Body of pancreas (tissue), 4 donors: ENCODE measurements at regions not wholly inside any gene's neighbourhood (a gene's known extent, or its start where the extent isn't known, plus 50 kb on each side); places are given as distances from the start of the nearest gene placed in this dataset.
A peak's percentile ranks its signal among the peaks of the same experiment; 100 is the strongest.

Experiments
- ATAC-seq: fragments of 150-250 bp; one replicate; pipeline ENCODE4 v1.9.1; 2016
- DNase-seq, 4 donors: peaks; one replicate each; pipeline ENCODE4 v3.0.0-alpha.2; 2019
- H3K27ac ChIP-seq, 4 donors: fragments of 200-600 bp; sonication (generic); 1 replicate in 3 of 4; 2 replicates in 1 of 4; pipeline versions ENCODE4 v1.5.1 to v1.6.1; 2016 to 2019; ENCODE audit warnings: mild to moderate bottlenecking in 1 of 4, mixed read lengths in 1 of 4, moderate library complexity in 1 of 4
- H3K27me3 ChIP-seq, 2 donors: fragments of 200-600 bp; sonication (generic); one replicate each; pipeline ENCODE4 v1.6.0; 2016; ENCODE audit warnings: mild to moderate bottlenecking in 1 of 2
- H3K36me3 ChIP-seq, 2 donors: fragments of 200-600 bp; sonication (generic); replicated peaks in 1 of 2; 2 replicates each; pipeline ENCODE4 v1.5.1; 2016; ENCODE audit warnings: low read depth in 2 of 2; ENCODE audit not compliant: insufficient read depth in 1 of 2
- H3K4me1 ChIP-seq: fragments of 200-600 bp; sonication (generic); one replicate; pipeline ENCODE4 v1.6.0; 2016
- H3K4me3 ChIP-seq, 2 donors: fragments of 200-600 bp; sonication (generic); 1 replicate in 1 of 2; 2 replicates in 1 of 2; pipeline ENCODE4 v1.5.1; 2016 to 2019
- H3K9me3 ChIP-seq, 3 donors: fragments of 200-600 bp; sonication (generic); 1 replicate in 2 of 3; 2 replicates in 1 of 3; pipeline ENCODE4 v1.5.1; 2016
- POLR2A ChIP-seq, 3 donors: fragments of 450-650 bp; IDR thresholded peaks; one replicate each; pipeline ENCODE4 v1.6.1; 2016; ENCODE audit warnings: antibody characterized with exemption in 3 of 3, mild to moderate bottlenecking in 2 of 3
- WGBS, 2 donors: methylation state at CpG; one replicate each; pipeline ENCODE4 v1.1.5; 2017; 5-methylcytosine and 5-hydroxymethylcytosine counted together
- intact Hi-C: fragments of 100-400 bp; cut with DNase I; formaldehyde crosslinking; loops from one replicate; pipeline ENCODE4 v1.15.1; 2023
- TF ChIP-seq, protein P1 (sequence below), 7 experiments: fragments of 450-650 bp in 4 of 7; fragments of 200-600 bp in 3 of 7; sonication (generic) in 3 of 7; IDR thresholded peaks; one replicate each; pipeline ENCODE4 v1.5.1; 2016 to 2019; ENCODE audit warnings: antibody characterized with exemption in 7 of 7

DNA sequence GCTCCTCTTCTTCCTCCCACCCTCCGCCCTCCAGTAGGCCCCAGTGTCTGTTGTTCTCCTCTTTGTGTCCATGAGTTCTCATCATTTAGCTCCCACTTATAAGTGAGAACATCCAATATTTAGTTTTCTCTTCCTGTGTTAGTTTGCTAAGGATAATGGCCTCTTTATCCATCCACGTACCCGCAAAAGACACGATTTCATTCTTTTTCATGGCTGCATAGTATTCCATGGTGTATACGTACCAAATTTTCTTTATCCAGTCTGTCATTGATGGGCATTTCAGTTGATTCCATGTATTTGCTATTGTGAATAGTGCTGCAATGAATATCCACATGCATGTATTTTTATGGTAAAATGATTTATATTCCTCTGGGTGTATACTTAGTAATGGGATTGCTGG lies 82.2 kb downstream of the COPS8 start:
- no peak for DNase-seq
- H3K4me1 ChIP-seq, result no peaks in the 10 kb centered on the region
- H3K36me3 ChIP-seq, result no peaks in the 10 kb centered on the region
- no peak for ATAC-seq
- no peaks in the 10 kb centered on the region for H3K9me3 ChIP-seq
- no peaks in the 10 kb centered on the region for H3K27me3 ChIP-seq
- H3K27ac ChIP-seq, result no peak overlapping the region
- WGBS, 2 donors, result 84 to 90% methylated on average over 5 of the region's 5 CpGs
- intact Hi-C loops, result no loop called here
- H3K4me3 ChIP-seq, result no peak overlapping the region
- TF ChIP-seq, protein P1, sequence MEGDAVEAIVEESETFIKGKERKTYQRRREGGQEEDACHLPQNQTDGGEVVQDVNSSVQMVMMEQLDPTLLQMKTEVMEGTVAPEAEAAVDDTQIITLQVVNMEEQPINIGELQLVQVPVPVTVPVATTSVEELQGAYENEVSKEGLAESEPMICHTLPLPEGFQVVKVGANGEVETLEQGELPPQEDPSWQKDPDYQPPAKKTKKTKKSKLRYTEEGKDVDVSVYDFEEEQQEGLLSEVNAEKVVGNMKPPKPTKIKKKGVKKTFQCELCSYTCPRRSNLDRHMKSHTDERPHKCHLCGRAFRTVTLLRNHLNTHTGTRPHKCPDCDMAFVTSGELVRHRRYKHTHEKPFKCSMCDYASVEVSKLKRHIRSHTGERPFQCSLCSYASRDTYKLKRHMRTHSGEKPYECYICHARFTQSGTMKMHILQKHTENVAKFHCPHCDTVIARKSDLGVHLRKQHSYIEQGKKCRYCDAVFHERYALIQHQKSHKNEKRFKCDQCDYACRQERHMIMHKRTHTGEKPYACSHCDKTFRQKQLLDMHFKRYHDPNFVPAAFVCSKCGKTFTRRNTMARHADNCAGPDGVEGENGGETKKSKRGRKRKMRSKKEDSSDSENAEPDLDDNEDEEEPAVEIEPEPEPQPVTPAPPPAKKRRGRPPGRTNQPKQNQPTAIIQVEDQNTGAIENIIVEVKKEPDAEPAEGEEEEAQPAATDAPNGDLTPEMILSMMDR (IDR thresholded peaks at IDR 0.05), result no peak
- no peak for TF ChIP-seq POLR2A (IDR thresholded peaks at IDR 0.05)

DNA sequence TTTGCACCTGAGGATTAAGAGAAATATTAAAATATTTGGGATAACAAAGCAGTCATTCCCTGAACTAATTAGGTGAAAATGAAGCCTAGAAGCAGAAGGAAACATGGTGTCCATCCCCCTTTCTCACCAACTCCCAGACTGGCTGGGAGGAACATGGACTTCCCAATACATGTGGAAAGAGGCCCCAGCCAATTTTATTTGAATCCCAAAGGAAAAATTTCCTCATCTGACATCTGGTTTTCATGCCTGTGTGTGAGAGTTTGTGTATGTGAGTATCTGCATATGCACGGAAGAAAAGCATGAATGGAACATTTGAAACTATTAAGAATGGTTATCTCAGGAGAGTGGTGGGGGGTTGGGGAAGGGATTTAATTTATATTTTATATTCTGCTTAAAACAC lies 84.3 kb downstream of the COPS8 start:
- no peaks in the 10 kb centered on the region for H3K36me3 ChIP-seq
- intact Hi-C loops, result no loop called here
- DNase-seq (no peak), ATAC-seq (no peak)
- 77 to 86% methylated on average over 1 of the region's 1 CpG for whole genome bisulfite sequencing, 2 donors
- peaks cover 0 to 3% (median 0%) of the 10 kb centered on the region in 3 donors for H3K9me3 ChIP-seq
- TF ChIP-seq, protein P1 (IDR thresholded peaks at IDR 0.05), result no peak
- TF ChIP-seq POLR2A (IDR thresholded peaks at IDR 0.05), result no peak
- no peak overlapping the region for H3K4me3 ChIP-seq
- no peak overlapping the region for H3K27ac ChIP-seq
- H3K27me3 ChIP-seq, result no peaks in the 10 kb centered on the region
- no peaks in the 10 kb centered on the region for H3K4me1 ChIP-seq

DNA sequence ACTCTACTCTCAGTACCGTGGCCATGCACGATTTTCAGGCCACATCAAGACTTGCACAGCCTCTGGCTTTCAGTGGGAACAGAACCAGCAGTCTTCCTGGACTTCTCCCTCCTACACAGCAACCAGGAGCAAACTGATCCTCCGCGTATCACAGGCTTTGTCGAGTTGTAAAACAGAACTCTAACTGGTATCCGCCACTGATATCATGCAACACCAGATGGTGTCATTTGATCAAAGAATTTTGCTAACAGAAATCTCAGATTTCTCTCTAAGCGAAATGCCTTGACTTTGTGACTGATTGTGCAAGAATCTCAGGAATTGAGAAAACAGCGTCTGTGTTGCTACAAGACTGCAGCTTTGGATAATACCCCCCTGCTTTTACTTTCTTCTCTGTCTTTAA lies 85.7 kb downstream of the COPS8 start:
- H3K36me3 ChIP-seq, result no peaks in the 10 kb centered on the region
- WGBS, 2 donors, result 39 to 60% methylated on average over 8 of the region's 8 CpGs
- H3K4me1 ChIP-seq, result no peaks in the 10 kb centered on the region
- no peak overlapping the region for H3K4me3 ChIP-seq
- peak in 1 of 3 donors; percentile 13 for TF ChIP-seq POLR2A (IDR thresholded peaks at IDR 0.05)
- TF ChIP-seq, protein P1 (IDR thresholded peaks at IDR 0.05), result peak in 3 of 7 experiments; percentile 7 to 24 (median 19)
- H3K27me3 ChIP-seq, result no peaks in the 10 kb centered on the region
- DNase-seq, result peak in 2 of 4 donors; percentile 19 to 38
- ATAC-seq, result peak; percentile 60
- intact Hi-C loops, result no loop called here
- no peak overlapping the region for H3K27ac ChIP-seq
- H3K9me3 ChIP-seq, result peaks cover 0 to 3% (median 0%) of the 10 kb centered on the region in 3 donors

DNA sequence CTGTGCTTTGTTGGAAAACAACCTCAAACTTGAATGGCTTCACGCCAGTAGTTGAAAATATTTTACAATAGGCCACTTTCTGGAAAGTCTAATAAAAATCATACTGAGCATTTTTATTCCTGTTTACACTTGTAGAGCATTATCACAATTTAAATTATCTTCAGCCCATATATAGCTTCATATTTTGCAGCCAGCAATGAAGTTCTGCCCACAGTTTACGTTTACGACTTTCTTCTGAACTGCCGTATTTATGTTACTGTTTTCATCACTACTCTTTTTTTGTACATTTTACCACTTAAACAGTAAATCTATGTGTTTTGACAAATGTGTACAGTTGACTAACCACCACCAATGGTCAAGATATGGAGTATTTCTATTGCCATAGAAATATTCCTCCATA lies 86.2 kb downstream of the COPS8 start:
- no peak for DNase-seq
- no peaks in the 10 kb centered on the region for H3K4me1 ChIP-seq
- H3K4me3 ChIP-seq, result no peak overlapping the region
- no peak overlapping the region for H3K27ac ChIP-seq
- no peaks in the 10 kb centered on the region for H3K27me3 ChIP-seq
- peaks cover 0 to 3% (median 0%) of the 10 kb centered on the region in 3 donors for H3K9me3 ChIP-seq
- TF ChIP-seq POLR2A (IDR thresholded peaks at IDR 0.05), result no peak
- TF ChIP-seq, protein P1 (IDR thresholded peaks at IDR 0.05), result no peak
- WGBS, 2 donors, result 88 to 92% methylated on average over 4 of the region's 4 CpGs
- intact Hi-C loops, result no loop called here
- no peaks in the 10 kb centered on the region for H3K36me3 ChIP-seq
- ATAC-seq, result no peak

DNA sequence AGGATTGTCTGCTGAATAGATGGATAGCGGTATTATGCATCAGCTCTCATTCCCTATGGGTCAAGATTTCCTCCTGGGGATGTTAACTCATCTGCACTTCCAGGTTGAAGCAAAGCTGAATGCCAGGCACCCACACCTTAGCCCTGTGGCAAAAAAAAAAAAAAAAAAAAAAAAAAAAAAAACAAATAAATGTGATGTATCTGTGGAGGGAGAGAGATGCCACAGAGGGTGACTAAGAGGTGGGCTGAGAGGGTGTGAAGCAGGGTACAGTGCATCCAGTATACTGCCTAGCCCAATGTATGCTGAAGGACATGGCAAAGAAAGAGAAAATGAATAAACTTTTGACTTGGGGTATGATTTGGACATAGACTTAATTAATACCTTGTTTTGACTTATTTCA lies 91.4 kb downstream of the COPS8 start:
- H3K4me1 ChIP-seq, result no peaks in the 10 kb centered on the region

More for the DNA sequence above, 91.4 kb downstream of the COPS8 start:
- TF ChIP-seq POLR2A (IDR thresholded peaks at IDR 0.05), result no peak
- TF ChIP-seq, protein P1 (IDR thresholded peaks at IDR 0.05), result no peak
- no peak overlapping the region for H3K27ac ChIP-seq
- DNase-seq (no peak), ATAC-seq (no peak)
- H3K27me3 ChIP-seq, result no peaks in the 10 kb centered on the region
- H3K36me3 ChIP-seq, result no peaks in the 10 kb centered on the region
- H3K4me3 ChIP-seq, result no peak overlapping the region
- intact Hi-C loops, result no loop called here
- 89 to 90% methylated on average over 1 of the region's 1 CpG for WGBS, 2 donors
- H3K9me3 ChIP-seq, result peaks cover 0 to 3% (median 0%) of the 10 kb centered on the region in 3 donors
